ENCODE measurements at regions not wholly inside any gene's neighbourhood (a gene's known extent, or its start where the extent isn't known, plus 50 kb on each side); places are given as distances from the start of the nearest gene placed in this dataset.

GRCh38 chr4:83865417-83866150, 329.7 kb downstream of the GPAT3 start:
- TF ChIP-seq CTCF (IDR thresholded peaks at IDR 0.05) (no peak), EP300 (IDR thresholded peaks at IDR 0.05) (no peak)
